NCI-H1930 (cell line): ENCODE measurements at regions not wholly inside any gene's neighbourhood (a gene's known extent, or its start where the extent isn't known, plus 50 kb on each side); places are given as distances from the start of the nearest gene placed in this dataset.

ENCODE experiments used
- DNase-seq, 2 experiments: peaks; one replicate each; lab custom pipeline; 2025; lab: John Stamatoyannopoulos, UW

DNA sequence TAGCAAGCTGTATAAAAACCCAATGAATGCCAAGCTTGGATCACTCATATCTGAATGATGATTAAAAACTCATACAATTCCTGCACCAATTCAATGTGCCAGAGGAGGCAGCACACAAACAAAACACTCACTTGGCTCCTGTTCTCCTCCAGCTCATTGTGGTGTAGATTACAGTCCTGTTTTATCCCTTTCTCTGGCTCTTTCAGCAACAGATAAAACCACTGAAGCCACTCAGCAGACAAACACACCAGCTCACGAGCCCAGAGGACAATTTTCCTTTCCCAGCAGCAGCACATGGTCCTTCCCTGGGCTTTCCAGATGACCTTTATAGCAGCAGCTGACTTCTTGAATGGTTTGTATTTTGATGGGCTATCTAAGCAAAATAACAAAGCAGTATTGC is 107.3 kb upstream of the STARD3NL start:
- DNase-seq, result peak in 1 of 2 experiments; percentile 4

DNA sequence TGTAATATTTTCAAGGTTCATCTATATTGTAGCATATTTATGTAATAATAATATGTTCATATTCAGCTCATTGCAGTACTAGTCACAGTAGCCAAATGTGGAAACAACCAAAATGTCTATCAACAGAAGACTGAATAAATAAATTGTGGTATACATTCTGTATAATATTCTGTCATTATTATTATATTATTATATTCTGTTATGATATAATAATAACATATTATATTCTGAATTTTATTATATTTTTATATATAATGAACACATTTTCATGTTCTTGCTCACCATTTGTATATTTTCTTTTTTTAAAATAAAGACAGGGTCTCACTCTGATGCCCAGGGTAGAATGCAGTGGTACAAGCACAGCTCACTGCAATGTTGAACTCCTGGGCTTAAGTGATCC is 91.2 kb upstream of the STARD3NL start:
- DNase-seq, result no peak

DNA sequence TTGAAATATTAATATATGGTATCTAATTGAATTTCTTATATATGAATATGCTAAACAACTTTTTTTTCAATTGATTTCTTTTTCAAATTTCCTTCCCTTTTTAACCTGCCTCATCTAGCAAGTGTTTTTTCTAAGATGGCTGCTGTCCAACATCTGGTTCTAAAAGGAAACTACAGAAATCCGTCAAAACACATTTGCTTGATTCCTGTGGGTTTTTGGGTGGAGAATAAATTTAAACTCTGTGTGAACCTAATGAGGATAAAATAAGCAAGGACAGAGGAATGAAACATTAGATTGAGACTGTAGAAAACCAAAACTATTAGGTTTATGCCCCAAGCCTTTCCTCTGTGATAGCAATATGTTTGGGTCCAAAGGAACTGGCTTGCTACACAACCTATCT is 75.5 kb upstream of the STARD3NL start:
- no peak for DNase-seq

DNA sequence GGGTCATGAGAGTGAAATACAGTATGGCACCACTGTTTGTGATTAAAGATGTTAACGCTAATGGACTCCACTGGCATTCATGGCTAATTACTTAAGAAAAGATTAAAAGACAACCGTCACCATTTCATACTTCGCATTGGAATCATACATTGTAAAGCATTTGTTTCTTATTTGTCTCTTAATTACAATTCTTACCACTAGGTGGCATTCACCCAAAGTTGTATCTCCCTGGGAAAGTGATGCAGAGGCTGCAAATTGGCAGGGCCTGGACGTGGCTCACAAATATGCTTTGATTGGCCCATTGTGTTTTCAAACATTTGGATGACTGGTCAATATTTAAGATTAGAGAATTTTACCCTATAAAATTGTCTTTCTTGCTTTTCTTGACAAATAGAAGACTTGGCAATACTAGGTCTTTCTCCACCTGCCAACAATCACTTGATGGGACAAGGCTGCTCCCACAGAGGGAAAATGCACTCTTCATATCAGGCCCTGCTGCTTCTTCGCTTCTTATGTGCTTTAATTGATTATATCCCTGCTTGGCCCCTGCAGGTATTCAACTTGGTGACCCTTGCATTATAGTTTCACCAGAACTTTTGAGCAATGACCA is 72.1 kb upstream of the STARD3NL start:
- DNase-seq, result peak; percentile 3 to 12

DNA sequence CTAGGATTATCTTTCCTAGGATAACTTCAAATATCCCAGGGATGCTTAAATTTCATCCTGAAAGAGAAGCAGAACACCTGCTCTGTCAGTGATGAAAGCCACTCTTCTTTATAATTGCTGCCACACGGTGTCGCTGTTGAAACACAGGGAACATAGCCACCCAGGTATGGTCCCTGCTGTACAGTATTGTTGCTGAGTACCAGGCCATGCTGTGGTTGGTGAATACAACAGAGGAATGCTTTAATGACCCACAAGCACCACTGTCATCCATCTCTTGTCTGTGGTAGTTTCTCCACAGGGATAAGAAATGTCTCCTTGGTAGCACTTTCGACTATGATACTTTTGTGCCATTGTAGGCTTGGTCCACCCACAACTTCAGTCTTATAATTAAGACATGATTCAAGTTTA is 70.6 kb upstream of the STARD3NL start:
- DNase-seq, result peak; percentile 26 to 47

DNA sequence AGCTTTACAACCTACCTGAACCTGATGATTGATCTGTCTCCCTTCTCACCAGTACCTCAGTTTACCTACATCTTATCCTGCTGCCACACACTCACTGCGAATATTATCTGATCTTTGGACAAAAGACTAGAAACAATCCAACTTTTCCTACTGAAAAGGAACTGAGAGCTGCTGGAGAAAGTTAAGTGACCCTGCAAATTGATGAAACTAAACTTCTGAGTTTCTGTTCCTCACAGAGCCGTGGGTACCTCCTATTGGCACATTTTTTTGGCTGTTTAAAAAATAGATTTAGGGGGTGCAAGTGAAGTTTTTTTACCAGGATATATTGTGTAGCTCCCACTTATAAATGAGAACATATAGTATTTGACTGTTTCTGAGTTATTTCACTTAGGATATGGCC is 66.0 kb upstream of the STARD3NL start:
- no peak for DNase-seq

DNA sequence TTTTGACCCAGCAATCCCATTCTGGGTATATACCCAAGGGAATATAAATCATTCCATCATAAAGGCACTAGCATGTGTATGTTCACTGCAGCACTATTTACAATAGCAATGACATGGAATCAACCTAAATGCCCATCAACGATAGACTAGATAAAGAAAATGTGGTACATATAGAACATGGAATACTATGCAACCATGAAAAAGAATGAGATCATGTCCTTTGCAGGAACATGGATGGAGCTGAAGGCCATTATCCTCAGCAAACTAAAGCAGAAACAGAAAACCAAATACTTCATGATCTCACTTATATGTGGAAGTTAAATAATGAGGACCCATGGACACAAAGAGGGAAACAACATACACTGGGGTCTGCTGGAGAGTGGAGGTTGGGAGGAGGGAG is 58.0 kb upstream of the STARD3NL start:
- no peak for DNase-seq

DNA sequence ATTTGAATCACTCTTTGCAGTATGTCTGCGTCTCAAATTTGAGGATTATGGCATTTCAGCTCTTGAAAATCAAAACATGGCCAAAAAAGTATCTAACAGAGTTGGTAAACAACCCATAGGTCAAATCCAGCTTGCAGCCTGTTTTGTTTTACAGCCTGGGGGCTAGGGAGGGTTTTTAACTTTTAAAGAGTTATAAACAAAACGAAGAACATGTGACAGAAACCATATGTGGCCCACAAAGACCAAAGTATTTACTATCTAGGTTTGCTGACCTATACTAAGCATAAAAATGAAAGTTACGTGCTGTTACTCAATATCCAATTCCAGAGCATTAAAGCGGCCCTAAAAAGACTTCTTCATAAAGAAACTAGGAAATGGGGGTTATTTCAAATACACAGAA is 55.5 kb upstream of the STARD3NL start:
- DNase-seq, result no peak

DNA sequence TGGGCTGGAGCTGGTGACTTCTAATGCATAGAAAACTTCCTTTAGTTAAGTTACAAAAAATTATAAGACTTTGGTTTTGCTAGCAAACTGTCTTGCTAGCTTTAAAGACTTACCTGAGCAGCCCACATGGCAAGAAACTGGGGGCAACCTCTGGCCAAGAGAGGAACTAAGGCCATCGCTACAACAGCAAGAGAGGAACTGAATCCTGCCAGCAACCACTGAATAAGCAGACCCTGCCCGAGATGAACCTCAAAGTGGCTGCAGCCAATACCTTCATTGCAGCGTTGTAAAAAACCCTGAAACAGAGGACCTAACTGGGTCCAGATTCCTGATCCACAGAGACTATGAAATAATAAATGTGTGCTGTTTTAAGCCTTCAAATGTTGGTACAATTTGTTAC is 54.6 kb upstream of the STARD3NL start:
- no peak for DNase-seq

DNA sequence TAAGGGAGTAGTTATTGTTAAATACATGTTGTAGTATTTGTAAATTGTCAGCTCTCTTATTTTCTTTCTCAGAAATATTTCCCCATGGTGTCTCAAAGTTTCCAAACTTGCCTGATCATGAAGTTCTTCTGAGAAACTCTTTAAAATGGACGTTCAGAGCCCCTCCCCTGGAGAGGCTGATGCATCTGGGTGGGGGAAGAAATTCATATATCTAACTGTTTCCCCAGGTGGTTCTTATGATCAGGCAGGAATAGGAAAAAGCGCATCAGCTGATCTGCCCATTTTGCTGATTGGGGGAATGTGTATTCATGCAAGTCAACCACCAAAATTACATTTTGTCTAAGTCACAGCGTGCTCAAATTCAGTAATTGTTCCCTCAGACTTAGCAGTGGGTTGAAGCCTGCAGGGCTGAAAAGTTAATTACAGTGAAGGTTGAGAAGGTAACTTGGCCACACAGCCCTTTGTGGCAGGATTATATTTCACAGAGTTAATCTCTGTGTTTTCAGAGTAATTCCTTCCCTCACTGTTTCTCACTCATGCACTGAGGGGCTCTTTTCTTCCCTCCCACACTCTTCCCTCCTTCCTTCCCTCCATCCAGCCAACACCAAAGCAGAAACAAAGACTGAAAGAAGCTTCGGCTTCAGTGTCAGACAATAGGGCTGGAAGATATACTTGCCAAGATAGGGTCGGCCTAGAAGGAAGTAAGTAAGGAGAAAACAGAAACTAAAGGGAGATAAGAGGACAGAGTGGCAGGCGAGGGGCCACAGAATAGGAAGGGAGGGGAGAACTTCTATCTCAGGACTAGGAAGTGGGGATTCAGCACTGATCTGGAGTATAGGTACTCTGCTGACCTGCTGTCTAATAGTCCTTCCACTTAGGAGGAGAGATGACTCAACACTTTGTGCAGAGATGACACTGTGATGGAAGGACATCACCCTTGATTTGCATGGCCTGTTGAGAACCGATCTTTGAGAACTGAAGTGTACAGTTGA is 50.5 kb upstream of the STARD3NL start:
- no peak for DNase-seq
